ENCODE measurements at regions not wholly inside any gene's neighbourhood (a gene's known extent, or its start where the extent isn't known, plus 50 kb on each side); places are given as distances from the start of the nearest gene placed in this dataset.

- no peak for DNase-seq
Measured at GRCh38 chr1:72365693-72366092, 83.4 kb upstream of the NEGR1 start.

GRCh38 chr1:72362538-72362937 is 80.2 kb upstream of the NEGR1 start:
- DNase-seq, result no peak

- no peak for DNase-seq
Measured at GRCh38 chr1:72357411-72357810, 75.1 kb upstream of the NEGR1 start.

GRCh38 chr1:72355899-72356298 is 73.6 kb upstream of the NEGR1 start:
- no peak for DNase-seq

GRCh38 chr1:72341661-72342060 is 59.3 kb upstream of the NEGR1 start:
- no peak for DNase-seq

GRCh38 chr1:72336776-72337175 is 54.4 kb upstream of the NEGR1 start:
- DNase-seq, result no peak
